Ishikawa (cell line): ENCODE measurements at regions not wholly inside any gene's neighbourhood (a gene's known extent, or its start where the extent isn't known, plus 50 kb on each side); places are given as distances from the start of the nearest gene placed in this dataset.

Experiments
- CREB1 ChIP-seq: IDR thresholded peaks from 2 replicates; pipeline ENCODE4 v1.6.1; 2012; ENCODE audit warnings: low read depth
- RAD21 ChIP-seq: IDR thresholded peaks from 2 replicates; pipeline ENCODE4 v1.6.1; 2012; ENCODE audit warnings: low read depth
- TAF1 ChIP-seq: IDR thresholded peaks from 2 replicates; pipeline ENCODE4 v1.6.1; 2012; ENCODE audit warnings: low read depth, mild to moderate bottlenecking
- TEAD4 ChIP-seq: IDR thresholded peaks from 2 replicates; pipeline ENCODE4 v1.6.1; 2012
- YY1 ChIP-seq: IDR thresholded peaks from 2 replicates; pipeline ENCODE4 v1.6.1; 2012; ENCODE audit warnings: low read depth
- TF ChIP-seq, protein P1 (sequence below): IDR thresholded peaks from 2 replicates; pipeline ENCODE4 v1.6.1; 2012; ENCODE audit warnings: low read depth, mild to moderate bottlenecking

DNA sequence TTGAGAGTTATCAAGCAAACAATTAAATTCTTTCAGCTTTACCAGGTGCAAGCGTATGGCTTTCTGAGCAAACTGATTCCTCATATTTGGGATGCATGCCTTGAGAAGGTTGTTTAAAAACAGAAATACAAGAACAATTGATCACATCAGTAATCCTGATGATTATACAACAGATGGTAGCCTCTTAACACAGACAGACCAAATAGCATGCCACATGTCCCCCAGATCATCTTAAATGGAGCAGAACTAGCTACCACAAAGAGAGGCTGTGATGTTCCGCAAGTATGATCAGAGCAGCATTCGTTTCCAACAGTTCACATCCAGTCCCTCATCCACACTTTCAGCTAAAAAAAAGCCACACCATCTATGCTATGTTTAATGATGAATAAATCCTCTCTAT, 246.2 kb upstream of the NRSN1 start:
- TF ChIP-seq CREB1 (no peak), TAF1 (no peak), YY1 (no peak), TEAD4 (no peak), RAD21 (no peak)
- TF ChIP-seq, protein P1, sequence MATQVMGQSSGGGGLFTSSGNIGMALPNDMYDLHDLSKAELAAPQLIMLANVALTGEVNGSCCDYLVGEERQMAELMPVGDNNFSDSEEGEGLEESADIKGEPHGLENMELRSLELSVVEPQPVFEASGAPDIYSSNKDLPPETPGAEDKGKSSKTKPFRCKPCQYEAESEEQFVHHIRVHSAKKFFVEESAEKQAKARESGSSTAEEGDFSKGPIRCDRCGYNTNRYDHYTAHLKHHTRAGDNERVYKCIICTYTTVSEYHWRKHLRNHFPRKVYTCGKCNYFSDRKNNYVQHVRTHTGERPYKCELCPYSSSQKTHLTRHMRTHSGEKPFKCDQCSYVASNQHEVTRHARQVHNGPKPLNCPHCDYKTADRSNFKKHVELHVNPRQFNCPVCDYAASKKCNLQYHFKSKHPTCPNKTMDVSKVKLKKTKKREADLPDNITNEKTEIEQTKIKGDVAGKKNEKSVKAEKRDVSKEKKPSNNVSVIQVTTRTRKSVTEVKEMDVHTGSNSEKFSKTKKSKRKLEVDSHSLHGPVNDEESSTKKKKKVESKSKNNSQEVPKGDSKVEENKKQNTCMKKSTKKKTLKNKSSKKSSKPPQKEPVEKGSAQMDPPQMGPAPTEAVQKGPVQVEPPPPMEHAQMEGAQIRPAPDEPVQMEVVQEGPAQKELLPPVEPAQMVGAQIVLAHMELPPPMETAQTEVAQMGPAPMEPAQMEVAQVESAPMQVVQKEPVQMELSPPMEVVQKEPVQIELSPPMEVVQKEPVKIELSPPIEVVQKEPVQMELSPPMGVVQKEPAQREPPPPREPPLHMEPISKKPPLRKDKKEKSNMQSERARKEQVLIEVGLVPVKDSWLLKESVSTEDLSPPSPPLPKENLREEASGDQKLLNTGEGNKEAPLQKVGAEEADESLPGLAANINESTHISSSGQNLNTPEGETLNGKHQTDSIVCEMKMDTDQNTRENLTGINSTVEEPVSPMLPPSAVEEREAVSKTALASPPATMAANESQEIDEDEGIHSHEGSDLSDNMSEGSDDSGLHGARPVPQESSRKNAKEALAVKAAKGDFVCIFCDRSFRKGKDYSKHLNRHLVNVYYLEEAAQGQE: no peak
